AG09309 (cell line): ENCODE measurements at regions not wholly inside any gene's neighbourhood (a gene's known extent, or its start where the extent isn't known, plus 50 kb on each side); places are given as distances from the start of the nearest gene placed in this dataset.

Experiments
- DNase-seq: peaks from one replicate; pipeline ENCODE4 v3.0.0-alpha.2; 2010; ENCODE audit warnings: low read depth
- H3K4me3 ChIP-seq: 2 replicates; pipeline ENCODE4 v1.5.1; 2011; ENCODE audit warnings: mild to moderate bottlenecking, low read depth, low read length, moderate library complexity; ENCODE audit not compliant: control insufficient read depth
- CTCF ChIP-seq: IDR thresholded peaks from 2 replicates; pipeline ENCODE4 v1.5.1; 2011; ENCODE audit warnings: mild to moderate bottlenecking, low read depth, low read length, inconsistent platforms; ENCODE audit not compliant: insufficient read depth, control insufficient read depth; ENCODE audit errors: missing control alignments

GRCh38 chr14:51582437-51582836, 69.3 kb upstream of the FRMD6 start:
- DNase-seq, result no peak
- no peak for TF ChIP-seq CTCF
- no peak overlapping the region for H3K4me3 ChIP-seq

GRCh38 chr14:51585055-51585454, 66.7 kb upstream of the FRMD6 start:
- TF ChIP-seq CTCF, result no peak
- no peak overlapping the region for H3K4me3 ChIP-seq
- no peak for DNase-seq

GRCh38 chr14:51592836-51593235, 58.9 kb upstream of the FRMD6 start:
- no peak for DNase-seq
- H3K4me3 ChIP-seq, result no peak overlapping the region
- TF ChIP-seq CTCF, result no peak

- no peak for TF ChIP-seq CTCF
- H3K4me3 ChIP-seq, result no peak overlapping the region
- no peak for DNase-seq
These were observed 58.3 kb upstream of the FRMD6 start for GRCh38 chr14:51593397-51593796.

- DNase-seq, result no peak
- TF ChIP-seq CTCF, result no peak
These were observed 55.7 kb upstream of the FRMD6 start for GRCh38 chr14:51595881-51596455.

GRCh38 chr14:51596488-51597117, 55.1 kb upstream of the FRMD6 start:
- no peak for TF ChIP-seq CTCF

More at GRCh38 chr14:51595881-51596455, 55.7 kb upstream of the FRMD6 start:
- no peak overlapping the region for H3K4me3 ChIP-seq

More at GRCh38 chr14:51596488-51597117, 55.1 kb upstream of the FRMD6 start:
- H3K4me3 ChIP-seq, result no peak overlapping the region
- no peak for DNase-seq
